Kidney (tissue), 13 donors: ENCODE measurements at regions not wholly inside any gene's neighbourhood (a gene's known extent, or its start where the extent isn't known, plus 50 kb on each side); places are given as distances from the start of the nearest gene placed in this dataset.
A peak's percentile ranks its signal among the peaks of the same experiment; 100 is the strongest.

ENCODE experiments used
- DNase-seq, 5 donors: peaks; one replicate each; pipeline ENCODE4 v3.0.0-alpha.2; 2013 to 2020
- FAIRE-seq: peaks from 2 replicates; lab custom pipeline; 2012; peaks lifted over from hg19 to GRCh38; lab: Jason Lieb, UNC
- H3K27ac ChIP-seq, 2 donors: one replicate each; pipeline ENCODE4 v1.7.0; 2013; ENCODE audit warnings: low read depth in 2 of 2, low read length in 2 of 2, inconsistent platforms in 1 of 2
- H3K27me3 ChIP-seq: one replicate; pipeline ENCODE4 v1.7.1; 2013; ENCODE audit warnings: low read length, inconsistent platforms; ENCODE audit not compliant: control insufficient read depth, insufficient read depth
- H3K36me3 ChIP-seq, 3 donors: one replicate each; pipeline versions ENCODE4 v1.7.0 to v1.7.1; 2013; ENCODE audit warnings: low read length in 3 of 3, control low read depth in 1 of 3, inconsistent platforms in 1 of 3; ENCODE audit not compliant: insufficient read depth in 3 of 3, control insufficient read depth in 2 of 3
- H3K4me1 ChIP-seq, 3 donors: one replicate each; pipeline versions ENCODE4 v1.7.0 to v1.7.1; 2013; ENCODE audit warnings: low read length in 3 of 3, inconsistent platforms in 1 of 3, low read depth in 1 of 3; ENCODE audit not compliant: control insufficient read depth in 2 of 3, insufficient read depth in 2 of 3
- H3K4me3 ChIP-seq, 3 donors: one replicate each; pipeline versions ENCODE4 v1.7.0 to v1.8.1; 2013; ENCODE audit warnings: low read length in 3 of 3, control low read depth in 1 of 3, inconsistent platforms in 1 of 3
- H3K9ac ChIP-seq, 3 donors: one replicate each; pipeline versions ENCODE4 v1.7.0 to v1.7.1; 2013; ENCODE audit warnings: low read length in 3 of 3, control low read depth in 1 of 3, inconsistent platforms in 1 of 3
- H3K9me3 ChIP-seq, 3 donors: one replicate each; pipeline versions ENCODE4 v1.7.0 to v1.7.1; 2013; ENCODE audit warnings: low read length in 3 of 3, control low read depth in 1 of 3, inconsistent platforms in 1 of 3; ENCODE audit not compliant: control insufficient read depth in 2 of 3, insufficient read depth in 1 of 3
- CTCF ChIP-seq: IDR thresholded peaks from 3 replicates; pipeline ENCODE4 v1.5.1; 2012; ENCODE audit warnings: mild to moderate bottlenecking, moderate library complexity, borderline replicate concordance; ENCODE audit not compliant: insufficient read depth; ENCODE audit errors: extremely low read depth
- intact Hi-C: fragments of 100-400 bp; cut with DNase I; formaldehyde crosslinking; loops from one replicate; pipeline ENCODE4 v1.11.1; 2022
- donor health status: control.
- donor health status: control.
- donor health status: control.
- donor health status: control.
- donor health status: control.
- donor health status: DM: yes; HTN: yes; CAD: no.
- donor health status: Normal renal cell carcinoma (clear cell type).

DNA sequence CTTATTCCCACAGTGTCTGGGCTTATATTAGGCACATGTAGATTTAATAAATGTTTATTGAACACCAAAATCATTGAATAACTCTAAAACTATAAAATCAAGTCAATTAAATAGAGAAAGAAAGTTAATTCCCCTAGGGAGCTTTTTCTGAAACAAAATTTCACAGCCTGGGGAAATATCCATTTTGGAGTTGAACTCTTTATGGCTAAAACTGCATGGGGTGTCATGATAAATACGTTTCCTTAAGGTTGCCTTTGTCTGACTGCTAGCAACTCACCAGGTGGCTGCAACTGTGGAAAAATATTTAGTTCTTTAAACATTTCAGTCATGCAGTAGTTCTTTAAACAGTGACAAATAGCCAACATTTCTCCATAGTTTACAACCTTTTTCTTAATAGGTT, 496.1 kb downstream of the LRRIQ3 start:
- Histone ChIP-seq H3K4me3 (no peak overlapping the region), H3K9me3 (no peaks in the 10 kb centered on the region), H3K27me3 (no peaks in the 10 kb centered on the region), H3K9ac (no peak overlapping the region), H3K36me3 (no peaks in the 10 kb centered on the region), H3K27ac (no peak overlapping the region), H3K4me1 (no peaks in the 10 kb centered on the region)
- no peak for TF ChIP-seq CTCF
- DNase-seq: peak in 1 of 5 donors; percentile 4
- no peak for FAIRE-seq
- intact Hi-C loops: no loop called here

- H3K27ac ChIP-seq: no peak overlapping the region
- no peak for DNase-seq
- intact Hi-C loops: no loop called here
- no peak for TF ChIP-seq CTCF
- H3K9ac ChIP-seq: no peak overlapping the region
- H3K36me3 ChIP-seq: no peaks in the 10 kb centered on the region
- no peak overlapping the region for H3K4me3 ChIP-seq
- no peak for FAIRE-seq
- no peaks in the 10 kb centered on the region for H3K9me3 ChIP-seq
- H3K27me3 ChIP-seq: no peaks in the 10 kb centered on the region
- no peaks in the 10 kb centered on the region for H3K4me1 ChIP-seq
Measured at GRCh38 chr1:73676186-73676585, 521.8 kb downstream of the LRRIQ3 start.

GRCh38 chr1:73674945-73675561, 522.9 kb downstream of the LRRIQ3 start:
- DNase-seq: peak in 2 of 5 donors; percentile 8 to 15
- H3K9ac ChIP-seq: no peak overlapping the region
- intact Hi-C loops: no loop called here
- peak; percentile 29 for TF ChIP-seq CTCF
- H3K27me3 ChIP-seq: no peaks in the 10 kb centered on the region
- peak; percentile 74 for FAIRE-seq
- no peaks in the 10 kb centered on the region for H3K36me3 ChIP-seq
- no peaks in the 10 kb centered on the region for H3K9me3 ChIP-seq
- no peak overlapping the region for H3K4me3 ChIP-seq
- H3K27ac ChIP-seq: no peak overlapping the region
- H3K4me1 ChIP-seq: no peaks in the 10 kb centered on the region

DNA sequence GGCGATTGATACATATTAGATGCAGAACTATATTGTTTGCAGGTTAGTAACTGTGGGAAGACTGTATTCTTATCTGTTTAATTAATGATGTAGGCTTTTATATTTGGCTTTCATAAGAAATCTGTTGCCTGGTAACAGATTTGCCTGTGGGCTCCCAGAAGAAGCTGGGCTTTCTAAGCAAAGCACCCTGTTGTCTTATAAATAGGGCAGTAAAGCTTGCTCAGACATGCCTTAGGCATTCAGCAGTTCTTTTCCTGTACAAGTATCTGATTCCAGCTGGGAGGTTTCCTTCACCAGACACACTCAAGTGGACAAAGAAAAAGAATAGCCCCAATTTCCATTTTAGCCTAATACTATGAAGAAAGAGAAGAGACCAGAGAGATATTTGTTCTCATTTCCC, 524.0 kb downstream of the LRRIQ3 start:
- no peak for FAIRE-seq
- no peak overlapping the region for H3K4me3 ChIP-seq
- intact Hi-C loops: no loop called here

More for the DNA sequence above, 524.0 kb downstream of the LRRIQ3 start:
- no peak overlapping the region for H3K27ac ChIP-seq
- TF ChIP-seq CTCF: no peak
- no peak for DNase-seq
- H3K27me3 ChIP-seq: no peaks in the 10 kb centered on the region
- no peaks in the 10 kb centered on the region for H3K9me3 ChIP-seq
- no peaks in the 10 kb centered on the region for H3K4me1 ChIP-seq
- H3K36me3 ChIP-seq: no peaks in the 10 kb centered on the region
- H3K9ac ChIP-seq: no peak overlapping the region
